CD4-positive, alpha-beta T cell (primary cell): ENCODE measurements at regions not wholly inside any gene's neighbourhood (a gene's known extent, or its start where the extent isn't known, plus 50 kb on each side); places are given as distances from the start of the nearest gene placed in this dataset.

Experiments used
- ATAC-seq: fragments of 200-7000 bp; cut with Tn5 transposase; one replicate; pipeline ENCODE4 v1.10.0; 2022; ENCODE audit warnings: mild to moderate bottlenecking; ENCODE audit not compliant: poor library complexity
- CTCF ChIA-PET: fragments of 350-600 bp; sonication (Branson Sonifier 250); formaldehyde crosslinking; loops from one replicate; lab custom pipeline; 2021; ENCODE audit warnings: antibody characterized with exemption, inconsistent platforms; lab: Charles Lee
- POLR2A ChIA-PET: fragments of 350-600 bp; sonication (Branson Sonifier 250); formaldehyde crosslinking; loops from one replicate; lab custom pipeline; 2021; ENCODE audit warnings: antibody characterized with exemption, inconsistent platforms; lab: Charles Lee
- DNase-seq, 14 experiments: peaks; one replicate each; pipeline ENCODE4 v3.0.0-alpha.2; 2013 to 2020; ENCODE audit warnings: mixed read lengths in 2 of 14
- H3K27ac ChIP-seq, 2 donors: one replicate each; pipeline versions ENCODE4 v1.5.1 to v1.7.0; 2013; ENCODE audit warnings: low read length in 2 of 2, low read depth in 1 of 2, mild to moderate bottlenecking in 1 of 2
- H3K27me3 ChIP-seq, 2 experiments: 1 replicate in 1 of 2; 2 replicates in 1 of 2; pipeline versions ENCODE4 v1.6.1 to v1.7.0; 2013; ENCODE audit warnings: low read length in 2 of 2, control low read depth in 1 of 2, mild to moderate bottlenecking in 1 of 2, moderate library complexity in 1 of 2; ENCODE audit not compliant: insufficient read depth in 2 of 2, control insufficient read depth in 1 of 2
- H3K36me3 ChIP-seq: one replicate; pipeline ENCODE4 v1.6.1; 2013; ENCODE audit warnings: low read length, control low read depth; ENCODE audit not compliant: insufficient read depth
- H3K4me1 ChIP-seq: one replicate; pipeline ENCODE4 v1.6.1; 2013; ENCODE audit warnings: low read length, control low read depth; ENCODE audit not compliant: insufficient read depth
- H3K4me3 ChIP-seq: one replicate; pipeline ENCODE4 v1.5.1; 2013; ENCODE audit warnings: mild to moderate bottlenecking, low read length, moderate library complexity
- H3K9me3 ChIP-seq, 2 experiments: 1 replicate in 1 of 2; 2 replicates in 1 of 2; pipeline versions ENCODE4 v1.6.1 to v1.7.0; 2013; ENCODE audit warnings: low read length in 2 of 2, mild to moderate bottlenecking in 2 of 2, control low read depth in 1 of 2, moderate library complexity in 1 of 2; ENCODE audit not compliant: control insufficient read depth in 1 of 2, insufficient read depth in 1 of 2
- H3K27ac Mint-ChIP-seq: one replicate; pipeline ENCODE4 v1.8.0; 2020; ENCODE audit warnings: mixed read lengths
- H3K27me3 Mint-ChIP-seq: one replicate; pipeline ENCODE4 v1.8.0; 2021; ENCODE audit warnings: mixed read lengths
- H3K36me3 Mint-ChIP-seq: one replicate; pipeline ENCODE4 v1.8.0; 2021; ENCODE audit warnings: low read depth, mixed read lengths
- H3K4me1 Mint-ChIP-seq: one replicate; pipeline ENCODE4 v1.8.0; 2021; ENCODE audit warnings: low read depth, mixed read lengths
- H3K4me3 Mint-ChIP-seq: one replicate; pipeline ENCODE4 v1.8.0; 2020; ENCODE audit warnings: mild to moderate bottlenecking, mixed read lengths
- H3K9me3 Mint-ChIP-seq: one replicate; pipeline ENCODE4 v1.8.0; 2020; ENCODE audit warnings: mixed read lengths
- intact Hi-C, 2 experiments: fragments of 100-400 bp; cut with DNase I in 1 of 2; cut with micrococcal nuclease in 1 of 2; formaldehyde crosslinking; loops; one replicate each; pipeline versions ENCODE4 v1.15.1 to v1.9.0; 2023 to 2025; cut with DNase I, micrococcal nuclease
- TF ChIP-seq, protein P1 (sequence below): fragments of 200-600 bp; IDR thresholded peaks from one replicate; pipeline ENCODE4 v1.8.0; 2022; ENCODE audit warnings: antibody characterized with exemption, mild to moderate bottlenecking

DNA sequence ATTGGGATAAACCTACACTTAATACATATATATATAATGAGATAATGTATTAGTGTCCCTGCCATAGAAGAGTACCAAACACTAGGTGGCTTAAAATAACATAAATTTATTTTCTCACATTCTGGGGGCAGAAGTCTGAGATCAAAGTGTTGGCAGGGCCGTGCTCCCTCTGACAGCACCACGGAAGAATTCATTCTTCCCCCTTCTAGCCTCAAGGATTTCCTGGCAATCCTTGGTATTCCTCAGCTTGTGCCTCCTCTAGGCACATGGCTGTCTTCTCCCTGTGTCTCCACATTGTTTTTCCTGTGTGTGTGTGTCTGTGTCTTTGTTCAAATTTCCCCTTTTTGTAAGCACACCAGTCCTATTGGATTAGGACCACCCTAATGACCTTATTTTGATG is 115.2 kb upstream of the AGBL1 start:
- Mint-ChIP-seq H3K4me3 (no peak overlapping the region), H3K36me3 (no peaks in the 10 kb centered on the region), H3K27me3 (peaks cover 18% of the 10 kb centered on the region), H3K9me3 (no peaks in the 10 kb centered on the region), H3K4me1 (no peaks in the 10 kb centered on the region), H3K27ac (no peak overlapping the region)
- ChIA-PET CTCF (no interaction called here), POLR2A (no interaction called here)
- H3K36me3 ChIP-seq = no peaks in the 10 kb centered on the region
- no peaks in the 10 kb centered on the region for H3K4me1 ChIP-seq
- no peak for ATAC-seq
- no peak for DNase-seq
- no peak overlapping the region for H3K27ac ChIP-seq
- TF ChIP-seq, protein P1, sequence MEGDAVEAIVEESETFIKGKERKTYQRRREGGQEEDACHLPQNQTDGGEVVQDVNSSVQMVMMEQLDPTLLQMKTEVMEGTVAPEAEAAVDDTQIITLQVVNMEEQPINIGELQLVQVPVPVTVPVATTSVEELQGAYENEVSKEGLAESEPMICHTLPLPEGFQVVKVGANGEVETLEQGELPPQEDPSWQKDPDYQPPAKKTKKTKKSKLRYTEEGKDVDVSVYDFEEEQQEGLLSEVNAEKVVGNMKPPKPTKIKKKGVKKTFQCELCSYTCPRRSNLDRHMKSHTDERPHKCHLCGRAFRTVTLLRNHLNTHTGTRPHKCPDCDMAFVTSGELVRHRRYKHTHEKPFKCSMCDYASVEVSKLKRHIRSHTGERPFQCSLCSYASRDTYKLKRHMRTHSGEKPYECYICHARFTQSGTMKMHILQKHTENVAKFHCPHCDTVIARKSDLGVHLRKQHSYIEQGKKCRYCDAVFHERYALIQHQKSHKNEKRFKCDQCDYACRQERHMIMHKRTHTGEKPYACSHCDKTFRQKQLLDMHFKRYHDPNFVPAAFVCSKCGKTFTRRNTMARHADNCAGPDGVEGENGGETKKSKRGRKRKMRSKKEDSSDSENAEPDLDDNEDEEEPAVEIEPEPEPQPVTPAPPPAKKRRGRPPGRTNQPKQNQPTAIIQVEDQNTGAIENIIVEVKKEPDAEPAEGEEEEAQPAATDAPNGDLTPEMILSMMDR = no peak
- H3K4me3 ChIP-seq = no peak overlapping the region
- intact Hi-C loops = no loop called here
- no peaks in the 10 kb centered on the region for H3K9me3 ChIP-seq
- H3K27me3 ChIP-seq = no peaks in the 10 kb centered on the region

DNA sequence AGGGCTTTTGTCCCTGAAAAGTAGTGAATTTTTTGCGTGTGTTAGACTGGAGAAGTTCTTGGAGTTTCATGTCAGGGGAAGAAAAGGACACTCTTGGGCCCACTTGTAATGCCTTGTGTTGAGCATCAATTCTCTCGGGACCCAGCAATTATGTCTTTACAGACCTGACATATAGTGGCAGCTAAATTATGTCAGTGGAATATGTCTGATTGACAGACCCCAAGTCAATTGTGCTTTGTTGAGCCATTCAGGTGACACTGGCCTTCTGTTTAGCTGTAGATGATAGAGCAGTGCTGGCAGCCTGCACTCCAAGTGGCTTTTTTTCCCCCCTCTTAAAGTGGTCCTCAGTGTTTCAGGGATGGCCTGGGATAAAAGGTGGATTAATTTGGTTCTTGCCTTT is 112.1 kb upstream of the AGBL1 start:
- ChIA-PET CTCF (no interaction called here), POLR2A (no interaction called here)
- TF ChIP-seq, protein P1 = no peak
- no peak overlapping the region for H3K27ac ChIP-seq
- H3K4me1 ChIP-seq = no peaks in the 10 kb centered on the region
- Mint-ChIP-seq H3K9me3 (peaks cover 1% of the 10 kb centered on the region), H3K27ac (no peak overlapping the region), H3K4me3 (no peak overlapping the region), H3K27me3 (peaks cover 23% of the 10 kb centered on the region), H3K4me1 (no peaks in the 10 kb centered on the region), H3K36me3 (no peaks in the 10 kb centered on the region)
- ATAC-seq = no peak
- no peaks in the 10 kb centered on the region for H3K36me3 ChIP-seq
- H3K27me3 ChIP-seq = no peaks in the 10 kb centered on the region
- intact Hi-C loops = no loop called here
- H3K9me3 ChIP-seq = no peaks in the 10 kb centered on the region
- DNase-seq = no peak
- H3K4me3 ChIP-seq = no peak overlapping the region

DNA sequence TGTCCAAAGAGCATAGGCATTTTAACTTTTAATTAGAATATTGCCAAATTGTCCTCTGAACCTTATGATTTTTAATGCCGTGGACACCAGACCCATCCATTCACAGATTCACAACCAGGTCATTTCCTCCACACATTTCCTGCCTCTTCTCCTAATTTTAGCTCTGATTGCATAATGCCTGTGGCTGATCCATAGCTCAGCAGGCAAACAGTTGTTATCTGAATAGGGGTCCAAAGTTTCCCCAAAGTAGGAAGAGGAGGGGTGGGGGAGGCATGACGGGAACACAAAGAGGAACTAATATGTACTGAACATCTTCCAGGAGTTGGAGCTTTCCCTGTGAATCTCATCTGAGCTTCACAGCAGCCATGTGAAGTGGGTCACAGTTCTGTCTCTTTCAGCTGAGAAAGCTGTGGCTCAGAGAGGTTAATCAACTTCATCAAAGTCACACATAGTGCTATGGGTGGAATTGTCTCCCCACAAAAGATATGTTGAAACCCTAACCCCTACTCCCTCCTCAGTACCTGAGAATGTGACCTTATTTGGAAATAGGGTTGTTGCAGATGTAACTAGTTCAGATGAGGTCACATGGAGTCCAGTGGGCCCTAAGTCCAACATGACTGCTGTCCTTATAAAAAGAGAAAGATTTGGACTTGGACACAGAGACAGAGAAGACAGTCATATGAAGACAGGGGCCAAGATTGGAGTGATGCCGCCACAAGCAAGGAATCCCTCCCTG is 106.7 kb upstream of the AGBL1 start:
- H3K4me1 Mint-ChIP-seq = no peaks in the 10 kb centered on the region
- no peaks in the 10 kb centered on the region for H3K36me3 ChIP-seq
- peaks cover 32% of the 10 kb centered on the region for H3K27me3 Mint-ChIP-seq
- no peak overlapping the region for H3K4me3 Mint-ChIP-seq
- no peaks in the 10 kb centered on the region for H3K36me3 Mint-ChIP-seq
- DNase-seq (no peak), ATAC-seq (no peak)
- peaks cover 1% of the 10 kb centered on the region for H3K9me3 Mint-ChIP-seq
- no peak overlapping the region for H3K27ac Mint-ChIP-seq
- H3K4me3 ChIP-seq = no peak overlapping the region
- H3K9me3 ChIP-seq = peaks cover 0 to 9% of the 10 kb centered on the region in 2 experiments
- no peak overlapping the region for H3K27ac ChIP-seq
- TF ChIP-seq, protein P1 = no peak
- H3K4me1 ChIP-seq = no peaks in the 10 kb centered on the region
- peaks cover 0 to 6% of the 10 kb centered on the region in 2 experiments for H3K27me3 ChIP-seq
- ChIA-PET POLR2A (no interaction called here), CTCF (no interaction called here)
- intact Hi-C loops = no loop called here
